ENCODE measurements at regions not wholly inside any gene's neighbourhood (a gene's known extent, or its start where the extent isn't known, plus 50 kb on each side); places are given as distances from the start of the nearest gene placed in this dataset.
A peak's percentile ranks its signal among the peaks of the same experiment; 100 is the strongest.

GRCh38 chr22:23410411-23410810, 169.7 kb downstream of the IGLL1 start:
- DNase-seq (ENCODE audit: low read depth in 2 of 2) = no peak

- no peak for DNase-seq (ENCODE audit: low read depth in 2 of 2)
These were observed 170.1 kb downstream of the IGLL1 start for GRCh38 chr22:23409976-23410375.

DNA sequence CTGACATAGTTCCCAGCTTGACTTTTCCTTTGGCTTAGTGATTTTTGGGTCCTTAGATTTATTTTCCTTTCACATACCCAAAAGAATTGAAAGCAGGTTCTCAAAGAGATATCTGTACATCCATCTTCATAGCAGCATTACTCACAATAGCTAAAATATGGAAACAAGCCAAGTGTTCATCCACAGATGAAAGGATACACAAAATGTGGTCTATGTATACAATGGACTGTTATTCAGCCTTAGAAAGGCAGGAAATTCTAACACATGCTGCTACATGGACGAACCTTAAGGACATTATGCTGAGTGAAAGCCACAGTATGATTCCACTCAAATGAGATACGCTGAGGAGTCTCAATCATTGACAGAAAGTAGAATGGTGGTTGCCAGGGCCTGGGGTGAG, 171.8 kb downstream of the IGLL1 start:
- no peak for DNase-seq (ENCODE audit: low read depth in 2 of 2)

- no peak for DNase-seq (ENCODE audit: low read depth in 2 of 2)
These were observed 174.7 kb downstream of the IGLL1 start for GRCh38 chr22:23405366-23405851.

GRCh38 chr22:23404689-23405365, 175.3 kb downstream of the IGLL1 start:
- no peak for DNase-seq (ENCODE audit: low read depth in 2 of 2)

DNA sequence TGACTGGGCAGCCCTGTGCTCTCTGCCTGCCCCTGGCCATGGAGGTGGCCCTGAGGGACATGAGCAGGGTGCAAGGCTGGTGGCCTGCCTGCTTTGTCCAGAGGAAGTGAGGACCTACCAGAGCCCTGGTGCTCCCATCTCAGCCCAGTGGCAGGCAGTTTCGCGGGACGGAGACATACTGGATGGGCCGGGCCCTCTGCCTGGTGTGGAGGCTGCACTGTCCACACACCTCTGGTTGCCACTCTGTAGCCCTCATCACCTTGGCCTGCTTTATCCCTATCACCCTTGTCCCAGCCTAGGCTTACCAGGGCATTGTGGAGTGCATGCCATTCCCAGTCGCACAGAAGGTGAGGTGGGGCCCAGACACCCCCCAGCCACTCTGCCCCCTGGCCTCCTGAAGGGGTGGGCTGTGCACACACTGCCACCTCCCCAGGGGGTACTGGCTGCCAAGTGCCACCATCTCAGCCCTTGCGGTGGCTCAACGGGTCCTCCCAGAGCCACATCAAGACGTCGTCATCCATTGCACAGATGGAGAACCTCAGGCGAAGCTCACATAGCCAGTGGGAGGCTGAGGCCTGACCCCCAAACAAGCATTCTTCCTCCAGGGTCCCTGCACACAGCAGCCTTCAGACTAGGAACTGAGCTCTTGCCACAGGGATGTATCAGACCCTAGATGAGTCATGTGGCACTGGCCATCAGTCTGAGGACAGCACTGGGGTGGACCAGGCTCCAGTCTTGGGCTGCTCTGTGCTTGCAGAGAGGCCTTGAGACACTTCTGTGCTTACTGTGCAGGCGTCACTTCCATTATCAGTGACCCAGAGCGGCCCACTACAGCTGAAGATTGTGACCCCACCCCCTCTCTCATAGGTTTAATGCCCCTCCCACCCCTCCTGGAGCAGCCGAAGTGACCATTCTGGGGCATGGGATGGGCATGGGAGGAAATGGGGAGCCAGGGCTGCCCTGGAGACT, 176.1 kb downstream of the IGLL1 start:
- DNase-seq (ENCODE audit: low read depth in 2 of 2) = no peak

GRCh38 chr22:23403152-23403719, 176.9 kb downstream of the IGLL1 start:
- no peak for DNase-seq (ENCODE audit: low read depth in 2 of 2)

DNA sequence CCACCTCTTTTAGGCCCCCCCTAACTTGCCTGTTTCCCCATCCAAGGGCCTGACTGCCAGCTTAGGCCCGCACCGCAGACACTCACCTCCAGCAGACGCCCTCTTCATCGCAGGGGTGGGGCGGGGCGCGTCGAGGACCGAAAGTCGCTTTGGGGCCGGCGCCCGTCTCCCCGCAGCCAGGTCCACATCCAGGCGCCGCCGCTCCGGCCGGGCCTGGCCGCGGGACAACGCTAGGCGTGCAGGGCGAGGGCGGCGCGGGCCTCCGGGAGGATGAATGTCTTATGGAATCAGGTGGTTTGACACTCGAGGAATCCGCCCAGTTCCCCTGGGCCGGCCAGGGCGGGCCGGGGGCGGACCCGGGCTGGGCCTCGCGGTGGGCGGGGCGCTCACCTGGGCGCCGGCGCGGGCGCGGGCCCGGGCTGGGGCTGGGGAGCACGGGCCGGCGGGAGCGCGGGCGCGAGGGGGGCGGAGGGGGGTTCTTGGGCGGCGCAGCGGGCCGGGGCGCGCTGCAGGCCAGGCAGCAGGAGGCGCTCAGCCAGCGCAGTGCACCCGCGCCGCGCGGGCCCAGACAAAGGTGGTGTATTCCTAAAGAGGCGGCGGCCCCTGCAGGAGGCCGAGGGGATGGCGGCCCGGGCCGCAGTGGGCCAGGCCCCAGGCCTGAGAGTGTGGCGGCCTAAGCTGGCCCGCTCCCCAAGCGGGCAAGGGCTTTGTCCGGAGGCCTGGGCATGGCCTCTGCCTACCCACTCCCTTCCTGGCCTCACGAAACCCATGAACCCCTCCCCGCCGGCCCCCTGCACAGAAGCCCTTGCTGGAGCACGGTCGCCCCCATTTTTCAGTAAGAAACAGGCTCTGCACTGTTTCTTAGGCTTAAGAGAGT, 177.6 kb downstream of the IGLL1 start:
- peak in 1 of 2 donors; percentile 7 for DNase-seq (ENCODE audit: low read depth in 2 of 2)

- no peak for DNase-seq (ENCODE audit: low read depth in 2 of 2)
These were observed 178.2 kb downstream of the IGLL1 start for GRCh38 chr22:23401910-23402274.

DNA sequence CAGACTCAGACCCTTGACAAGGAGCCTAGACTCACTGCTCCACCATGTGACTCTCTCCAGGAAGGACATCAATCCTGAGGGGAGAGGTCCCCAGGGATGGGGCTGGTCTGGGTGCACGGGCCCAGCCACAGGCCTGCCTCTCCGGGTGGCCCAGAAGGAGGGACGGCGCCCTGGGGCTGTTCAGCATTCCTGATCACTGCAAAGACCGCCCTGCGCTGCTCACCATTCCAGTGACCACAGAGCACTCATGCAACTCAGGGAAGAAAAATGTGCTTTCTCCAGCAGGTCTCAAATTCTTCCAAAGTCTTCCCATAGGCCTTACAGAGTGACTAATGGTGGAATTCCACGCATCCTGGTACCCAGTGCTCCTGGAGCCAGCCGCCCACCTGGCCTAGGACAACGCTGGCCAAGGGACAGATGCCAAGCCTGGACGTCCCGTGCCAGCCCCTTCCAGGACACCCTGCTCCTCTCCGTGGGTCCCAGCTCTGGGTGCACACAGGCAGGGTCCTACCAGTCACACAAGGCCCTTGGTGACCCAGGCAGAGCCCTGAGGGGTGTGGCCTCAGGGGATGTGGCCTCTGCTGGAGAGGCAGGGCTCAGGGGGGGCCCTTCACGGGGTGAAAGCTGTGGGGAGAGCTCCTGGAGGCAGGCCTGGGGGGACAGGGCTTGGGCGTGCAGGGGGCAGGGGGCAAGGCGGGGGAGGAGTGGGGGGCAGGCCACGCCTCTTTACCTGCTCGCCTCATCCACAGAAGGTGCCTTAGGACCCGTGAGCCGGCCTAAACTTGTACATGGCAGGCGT, 178.8 kb downstream of the IGLL1 start:
- no peak for DNase-seq (ENCODE audit: low read depth in 2 of 2)

DNA sequence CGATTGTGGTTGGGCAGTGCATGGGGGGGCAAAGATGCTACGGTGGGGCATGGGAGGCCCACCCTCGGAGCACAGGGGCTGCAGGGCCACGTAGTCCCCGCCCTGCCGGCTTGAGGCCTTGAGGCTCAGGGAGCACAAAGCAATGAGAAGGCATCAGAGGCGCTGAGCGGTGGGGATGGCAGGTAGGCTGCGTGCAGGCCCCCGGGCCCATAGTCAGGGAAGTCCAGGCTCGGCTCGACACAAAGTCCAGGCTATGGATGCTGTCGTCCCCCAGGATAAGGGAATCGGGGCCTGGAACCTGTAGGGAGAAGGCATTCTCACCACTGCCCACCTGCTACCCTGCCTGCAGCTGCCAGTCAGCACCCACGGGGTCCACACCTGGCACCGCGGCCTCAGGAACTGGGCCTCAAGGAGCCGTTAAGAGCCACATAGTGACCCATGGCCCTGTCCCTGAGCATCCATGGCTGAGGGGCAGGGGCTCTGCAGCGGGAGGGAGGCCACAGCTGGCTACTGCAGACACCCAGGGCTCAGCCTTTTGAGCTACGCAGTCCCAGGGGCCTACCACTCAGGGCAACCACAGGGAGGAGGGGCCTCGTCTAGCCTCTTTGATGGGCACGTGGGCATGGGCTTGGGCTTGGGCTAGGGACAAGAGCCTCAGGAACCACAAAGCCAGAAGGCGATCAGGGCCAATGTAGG, 179.7 kb downstream of the IGLL1 start:
- no peak for DNase-seq (ENCODE audit: low read depth in 2 of 2)

GRCh38 chr22:23399367-23400285, 180.5 kb downstream of the IGLL1 start:
- DNase-seq (ENCODE audit: low read depth in 2 of 2) = no peak

GRCh38 chr22:23398701-23399366, 181.3 kb downstream of the IGLL1 start:
- DNase-seq (ENCODE audit: low read depth in 2 of 2) = no peak

- no peak for DNase-seq (ENCODE audit: low read depth in 2 of 2)
These were observed 182.2 kb downstream of the IGLL1 start for GRCh38 chr22:23397613-23398567.

DNA sequence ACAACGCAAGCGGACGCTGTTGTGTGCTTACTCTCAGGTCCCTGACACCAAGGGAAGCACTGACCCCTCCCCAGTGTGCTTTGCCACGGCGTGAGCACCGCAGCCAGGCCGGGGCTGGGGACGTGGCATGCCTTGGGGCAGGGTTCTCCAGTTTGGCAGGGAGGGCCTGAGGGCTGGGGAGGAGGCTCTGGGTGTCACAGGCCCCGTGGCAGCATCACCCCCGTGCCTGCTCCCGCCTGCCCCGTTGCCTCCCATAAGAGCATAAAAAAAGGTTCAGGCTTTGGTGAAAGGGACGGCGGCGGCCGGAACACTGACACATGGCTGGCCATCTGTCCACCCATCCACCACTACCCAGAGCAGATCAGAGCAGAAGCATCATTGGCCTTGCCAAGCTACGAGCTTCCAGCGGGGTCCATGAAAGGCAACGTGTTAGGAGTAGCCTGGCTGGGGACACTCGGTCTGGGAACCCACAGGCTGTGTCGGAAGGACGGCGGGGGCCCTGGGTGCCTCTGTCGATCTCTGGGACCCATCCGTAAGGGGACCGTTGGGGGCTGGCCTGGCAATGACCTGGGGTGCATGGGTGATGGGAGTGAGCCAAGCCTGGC, 183.0 kb downstream of the IGLL1 start:
- DNase-seq (ENCODE audit: low read depth in 2 of 2) = no peak

DNA sequence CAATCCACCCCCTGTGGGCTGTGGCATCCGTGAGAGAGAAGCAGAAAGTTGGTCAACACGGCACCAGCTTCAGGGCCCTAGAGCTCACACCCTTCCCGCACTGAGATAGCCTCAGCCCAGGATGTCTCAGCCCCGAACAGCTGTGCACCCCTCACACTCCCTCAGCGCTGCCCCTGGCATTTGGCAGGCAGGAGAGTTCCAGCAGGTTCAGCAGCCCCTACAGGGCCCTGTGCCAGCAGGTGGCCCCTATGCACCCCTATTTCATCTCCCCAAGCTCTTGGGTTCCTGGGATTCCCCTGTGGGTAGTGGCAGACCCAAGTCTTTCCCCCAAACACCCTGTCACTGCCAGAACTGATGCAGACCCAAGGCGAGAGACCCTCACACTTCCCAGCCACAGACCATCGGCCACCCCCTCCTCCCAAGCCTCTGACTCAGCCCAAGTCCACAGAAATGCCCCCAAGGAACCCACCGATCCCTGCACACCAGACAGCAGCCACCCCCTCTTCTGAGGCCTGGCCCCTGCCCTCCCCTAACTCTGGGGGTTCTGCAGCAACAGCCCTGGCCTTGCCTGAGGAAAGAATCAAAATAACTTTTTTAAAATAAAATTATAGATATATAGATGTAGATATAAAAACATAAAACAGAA, 183.6 kb downstream of the IGLL1 start:
- DNase-seq (ENCODE audit: low read depth in 2 of 2) = no peak
